K562 (cell line): ENCODE measurements at regions not wholly inside any gene's neighbourhood (a gene's known extent, or its start where the extent isn't known, plus 50 kb on each side); places are given as distances from the start of the nearest gene placed in this dataset.

ENCODE experiments used
- ATAC-seq: fragments of 200-7000 bp; cut with Tn5 transposase; 3 replicates; pipeline ENCODE4 v1.9.1; 2020; ENCODE audit warnings: moderate library complexity
- BruUV-seq: library from RNA; stranded (reverse); fragments of 400-500 nt; replicated peaks from 2 replicates; lab custom pipeline; 2021; lab: Mats Ljungman, UMichigan
- CTCF ChIA-PET: fragments of 300-600 bp; formaldehyde crosslinking; extraction: SDS; loops from one replicate; lab custom pipeline; 2021; ENCODE audit warnings: low intra/inter-chr PET ratio; lab: Yijun Ruan, JAX
- POLR2A ChIA-PET: fragments of 300-600, 350-650 bp; sonication (Branson Sonifier 250); formaldehyde crosslinking; extraction: SDS; loops from one replicate; lab custom pipeline; 2021; ENCODE audit warnings: antibody characterized with exemption, inconsistent platforms; lab: Yijun Ruan, JAX
- DNase-seq, 4 experiments: peaks; one replicate each; pipeline versions ENCODE4 v3.0.0 to v3.0.0-alpha.2; 2011 to 2018; ENCODE audit warnings: low spot score in 3 of 4, mixed read lengths in 3 of 4; ENCODE audit errors: extremely low read depth in 1 of 4
- FAIRE-seq: peaks from 2 replicates; lab custom pipeline; 2011; peaks lifted over from hg19 to GRCh38; lab: Jason Lieb, UNC
- H2AFZ ChIP-seq: 2 replicates; pipeline ENCODE4 v1.6.0; 2011; ENCODE audit warnings: low read depth, low read length, control low read depth, inconsistent platforms
- H3K27ac ChIP-seq: fragments of 200-600 bp; 3 replicates; pipeline ENCODE4 v1.8.0; 2011; ENCODE audit warnings: low read depth, mild to moderate bottlenecking, control low read depth, inconsistent platforms, low read length, moderate library complexity, mixed read lengths; ENCODE audit errors: extremely low read depth
- H3K27me3 ChIP-seq, 2 experiments: fragments of 300-600 bp in 1 of 2; 2 replicates in 1 of 2; 3 replicates in 1 of 2; pipeline versions ENCODE4 v1.6.0 to v1.8.0; 2011; ENCODE audit warnings: inconsistent platforms in 2 of 2, low read length in 2 of 2, mild to moderate bottlenecking in 1 of 2, mixed read lengths in 1 of 2, moderate library complexity in 1 of 2; ENCODE audit not compliant: control insufficient read depth in 2 of 2, insufficient read depth in 2 of 2
- H3K36me3 ChIP-seq: fragments of 300-600 bp; 3 replicates; pipeline ENCODE4 v1.8.0; 2011; ENCODE audit warnings: mild to moderate bottlenecking, low read length, inconsistent platforms; ENCODE audit not compliant: control insufficient read depth, insufficient read depth
- H3K4me1 ChIP-seq, 2 experiments: fragments of 200-600 bp in 1 of 2; replicated peaks in 1 of 2; 2 replicates in 1 of 2; 3 replicates in 1 of 2; pipeline versions ENCODE4 v1.5.1 to v1.8.0; 2011; ENCODE audit warnings: inconsistent platforms in 2 of 2, low read length in 2 of 2, mild to moderate bottlenecking in 1 of 2, mixed read lengths in 1 of 2, moderate library complexity in 1 of 2; ENCODE audit not compliant: control insufficient read depth in 2 of 2, insufficient read depth in 2 of 2
- H3K4me2 ChIP-seq: 2 replicates; pipeline ENCODE4 v1.6.1; 2011; ENCODE audit warnings: low read length, control low read depth, inconsistent platforms, mixed read lengths; ENCODE audit not compliant: insufficient read depth
- H3K4me3 ChIP-seq: fragments of 200-600 bp; sonication (generic), shearing (Covaris generic); 2 replicates; pipeline ENCODE4 v1.5.1; 2016; ENCODE audit warnings: control low read depth, inconsistent platforms
- H3K79me2 ChIP-seq: fragments of 200-600 bp; 3 replicates; pipeline ENCODE4 v1.8.0; 2011; ENCODE audit warnings: low read length, inconsistent platforms; ENCODE audit not compliant: control insufficient read depth, insufficient read depth
- H3K9ac ChIP-seq, 2 experiments: 2 replicates each; pipeline versions ENCODE4 v1.6.0 to v1.6.1; 2011; ENCODE audit warnings: low read depth in 2 of 2, low read length in 2 of 2, control low read depth in 1 of 2, inconsistent platforms in 1 of 2, mild to moderate bottlenecking in 1 of 2, mixed read lengths in 1 of 2; ENCODE audit not compliant: insufficient read depth in 1 of 2
- H3K9me1 ChIP-seq: one replicate; pipeline ENCODE4 v1.6.0; 2011; ENCODE audit warnings: inconsistent platforms, mild to moderate bottlenecking, low read length, moderate library complexity; ENCODE audit not compliant: control insufficient read depth, insufficient read depth
- H3K9me3 ChIP-seq: replicated peaks from 2 replicates; pipeline ENCODE4 v1.5.1; 2011; ENCODE audit warnings: low read depth, low read length, inconsistent platforms; ENCODE audit not compliant: control insufficient read depth, insufficient read depth
- H4K20me1 ChIP-seq: replicated peaks from 2 replicates; pipeline ENCODE4 v1.6.1; 2011; ENCODE audit warnings: low read length, inconsistent platforms, mixed read lengths; ENCODE audit not compliant: control insufficient read depth, insufficient read depth
- E2F3 ChIP-seq: fragments of 250-450 bp; sonication (Bioruptor Pico); IDR thresholded peaks from 2 replicates; pipeline ENCODE4 v1.4.0; 2020; ENCODE audit warnings: mild to moderate bottlenecking
- ETV6 ChIP-seq, 3 experiments: fragments of 150-350 bp in 1 of 3; sonication (generic) in 1 of 3; formaldehyde crosslinking in 1 of 3; IDR thresholded peaks; 2 replicates each; pipeline versions ENCODE4 v1.6.1 to v1.8.0; 2014 to 2022; ENCODE audit warnings: borderline replicate concordance in 2 of 3, low read depth in 2 of 3, antibody characterized with exemption in 1 of 3, low read length in 1 of 3, mild to moderate bottlenecking in 1 of 3, missing genetic modification reagents in 1 of 3
- FOXJ2 ChIP-seq: fragments of 200-800 bp; sonication (Bioruptor generic); IDR thresholded peaks from 2 replicates; pipeline ENCODE4 v1.6.1; 2016; ENCODE audit warnings: missing genetic modification characterization, missing compliant biosample characterization
- KLF13 ChIP-seq: fragments of 450-650 bp; IDR thresholded peaks from 2 replicates; pipeline ENCODE4 v1.6.1; 2016; ENCODE audit warnings: missing genetic modification characterization, low read depth, mild to moderate bottlenecking, missing compliant biosample characterization, moderate library complexity, borderline replicate concordance
- MYBL2 ChIP-seq, 2 experiments: fragments of 450-650 bp in 1 of 2; sonication (generic) in 1 of 2; formaldehyde crosslinking in 1 of 2; IDR thresholded peaks; 2 replicates each; pipeline versions ENCODE4 v1.6.1 to v1.8.1; 2017 to 2022; ENCODE audit warnings: borderline replicate concordance in 1 of 2, inconsistent platforms in 1 of 2, low read depth in 1 of 2, mild to moderate bottlenecking in 1 of 2, missing genetic modification reagents in 1 of 2, moderate library complexity in 1 of 2
- NFIX ChIP-seq: fragments of 250-450 bp; sonication (Bioruptor Pico); IDR thresholded peaks from 2 replicates; pipeline ENCODE4 v1.4.0; 2020; ENCODE audit warnings: low read depth, mild to moderate bottlenecking, moderate library complexity
- PTTG1 ChIP-seq: fragments of 450-650 bp; IDR thresholded peaks from 2 replicates; pipeline ENCODE4 v1.6.1; 2016; ENCODE audit warnings: low read depth, mild to moderate bottlenecking, missing genetic modification characterization, missing compliant biosample characterization
- SETDB1 ChIP-seq: IDR thresholded peaks from one replicate; pipeline ENCODE4 v1.6.1; 2012; ENCODE audit warnings: low read length, control low read depth, inconsistent platforms
- TAF15 ChIP-seq: fragments of 200-400 bp; formaldehyde crosslinking; IDR thresholded peaks from 2 replicates; pipeline ENCODE4 v1.6.1; 2017; ENCODE audit warnings: mild to moderate bottlenecking, low read depth, low read length, moderate library complexity
- WHSC1 ChIP-seq: IDR thresholded peaks from one replicate; pipeline ENCODE4 v1.6.1; 2012; ENCODE audit warnings: low read length, control low read depth, inconsistent platforms
- ZNF282 ChIP-seq: sonication (generic); formaldehyde crosslinking; IDR thresholded peaks from 2 replicates; pipeline ENCODE4 v1.8.1; 2023; ENCODE audit warnings: missing genetic modification reagents
- ZNF586 ChIP-seq: fragments of 450-650 bp; formaldehyde crosslinking; conservative IDR thresholded peaks from 2 replicates; pipeline ENCODE4 v1.4.0; 2020; ENCODE audit warnings: mild to moderate bottlenecking, moderate library complexity
- in situ Hi-C: fragments of 300-500 bp; cut with MboI; formaldehyde crosslinking; loops from 4 replicates; pipeline ENCODE4 v1.15.0; 2018; ENCODE audit warnings: inconsistent platforms, mixed read lengths
- intact Hi-C: fragments of 100-400 bp; cut with micrococcal nuclease; formaldehyde crosslinking; loops from 2 replicates; pipeline ENCODE4 v1.14.2; 2022
- TF ChIP-seq, protein P1 (sequence below): fragments of 450-650 bp; IDR thresholded peaks from 2 replicates; pipeline ENCODE4 v1.6.1; 2016; ENCODE audit warnings: missing biosample characterization, missing genetic modification characterization
- TF ChIP-seq, protein P2 (sequence below): fragments of 450-650 bp; formaldehyde crosslinking; IDR thresholded peaks from 2 replicates; pipeline ENCODE4 v1.4.0; 2020; ENCODE audit warnings: mild to moderate bottlenecking, moderate library complexity
- TF ChIP-seq, protein P3 (sequence below): fragments of 250-450 bp; sonication (Bioruptor Pico); IDR thresholded peaks from 2 replicates; pipeline ENCODE4 v1.9.0; 2021; ENCODE audit warnings: mild to moderate bottlenecking

DNA sequence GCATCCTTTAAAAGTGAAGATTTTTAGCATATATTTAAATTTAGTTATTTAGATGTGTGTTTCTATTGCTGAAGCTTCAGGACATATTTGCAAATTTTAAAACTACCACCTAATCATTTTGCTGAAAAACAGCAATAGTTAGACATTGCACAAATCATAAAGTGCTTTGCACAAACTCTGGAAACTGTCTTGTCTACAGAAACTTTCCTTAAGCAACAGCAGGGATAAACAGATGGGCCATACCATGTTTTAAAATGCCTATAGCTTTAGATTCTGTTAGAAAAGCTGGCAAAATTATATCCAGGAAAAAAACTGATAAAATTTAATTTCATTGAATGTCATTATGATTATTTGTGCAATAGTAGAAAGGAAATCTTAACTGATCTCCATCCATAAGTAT, 1313.9 kb upstream of the ACVR2A start:
- CTCF ChIA-PET, result no interaction called here
- intact Hi-C loops, result no loop called here
- Histone ChIP-seq H3K4me2 (no peak overlapping the region), H3K4me1 (no peaks in the 10 kb centered on the region), H3K9ac (no peak overlapping the region), H3K79me2 (no peaks in the 10 kb centered on the region), H3K36me3 (no peaks in the 10 kb centered on the region), H3K27me3 (no peaks in the 10 kb centered on the region), H2AFZ (no peak overlapping the region), H3K4me3 (no peak overlapping the region), H3K9me3 (no peaks in the 10 kb centered on the region), H3K27ac (no peak overlapping the region), H3K9me1 (no peaks in the 10 kb centered on the region), H4K20me1 (no peaks in the 10 kb centered on the region)
- no peak for FAIRE-seq
- ATAC-seq, result no peak
- BruUV-seq, result no TSS peak
- no peak for TF ChIP-seq FOXJ2 (tag)
- TF ChIP-seq ZNF282, result no peak
- TF ChIP-seq, protein P1, sequence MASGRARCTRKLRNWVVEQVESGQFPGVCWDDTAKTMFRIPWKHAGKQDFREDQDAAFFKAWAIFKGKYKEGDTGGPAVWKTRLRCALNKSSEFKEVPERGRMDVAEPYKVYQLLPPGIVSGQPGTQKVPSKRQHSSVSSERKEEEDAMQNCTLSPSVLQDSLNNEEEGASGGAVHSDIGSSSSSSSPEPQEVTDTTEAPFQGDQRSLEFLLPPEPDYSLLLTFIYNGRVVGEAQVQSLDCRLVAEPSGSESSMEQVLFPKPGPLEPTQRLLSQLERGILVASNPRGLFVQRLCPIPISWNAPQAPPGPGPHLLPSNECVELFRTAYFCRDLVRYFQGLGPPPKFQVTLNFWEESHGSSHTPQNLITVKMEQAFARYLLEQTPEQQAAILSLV (tag), result no peak
- no peak for TF ChIP-seq WHSC1
- TF ChIP-seq KLF13 (tag), result no peak
- no peak for TF ChIP-seq SETDB1
- TF ChIP-seq E2F3 (CRISPR knock-in tag), result no peak
- TF ChIP-seq, protein P2, sequence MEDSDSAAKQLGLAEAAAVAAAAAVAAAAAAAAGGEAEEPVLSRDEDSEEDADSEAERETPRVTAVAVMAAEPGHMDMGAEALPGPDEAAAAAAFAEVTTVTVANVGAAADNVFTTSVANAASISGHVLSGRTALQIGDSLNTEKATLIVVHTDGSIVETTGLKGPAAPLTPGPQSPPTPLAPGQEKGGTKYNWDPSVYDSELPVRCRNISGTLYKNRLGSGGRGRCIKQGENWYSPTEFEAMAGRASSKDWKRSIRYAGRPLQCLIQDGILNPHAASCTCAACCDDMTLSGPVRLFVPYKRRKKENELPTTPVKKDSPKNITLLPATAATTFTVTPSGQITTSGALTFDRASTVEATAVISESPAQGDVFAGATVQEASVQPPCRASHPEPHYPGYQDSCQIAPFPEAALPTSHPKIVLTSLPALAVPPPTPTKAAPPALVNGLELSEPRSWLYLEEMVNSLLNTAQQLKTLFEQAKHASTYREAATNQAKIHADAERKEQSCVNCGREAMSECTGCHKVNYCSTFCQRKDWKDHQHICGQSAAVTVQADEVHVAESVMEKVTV (CRISPR knock-in tag), result no peak
- no peak for TF ChIP-seq MYBL2 (IDR thresholded peaks at IDR 0.05; ENCODE audit: low read depth)
- TF ChIP-seq MYBL2 (CRISPR knock-in tag; IDR thresholded peaks at IDR 0.05; ENCODE audit: borderline replicate concordance), result no peak
- TF ChIP-seq, protein P3, sequence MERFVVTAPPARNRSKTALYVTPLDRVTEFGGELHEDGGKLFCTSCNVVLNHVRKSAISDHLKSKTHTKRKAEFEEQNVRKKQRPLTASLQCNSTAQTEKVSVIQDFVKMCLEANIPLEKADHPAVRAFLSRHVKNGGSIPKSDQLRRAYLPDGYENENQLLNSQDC, result no peak
- TF ChIP-seq NFIX, result no peak
- TF ChIP-seq ETV6 (IDR thresholded peaks at IDR 0.05; ENCODE audit: borderline replicate concordance in 1 of 2, low read depth in 2 of 2, low read length in 1 of 2), result no peak
- no peak for TF ChIP-seq ETV6 (CRISPR knock-in tag; IDR thresholded peaks at IDR 0.05; ENCODE audit: borderline replicate concordance)
- TF ChIP-seq ZNF586 (CRISPR knock-in tag), result no peak
- TF ChIP-seq TAF15, result no peak
- no peak for TF ChIP-seq PTTG1 (tag)
- in situ Hi-C loops, result no loop called here
- DNase-seq, result no peak
- POLR2A ChIA-PET, result no interaction called here
